DOHH2 (cell line): ENCODE measurements at regions not wholly inside any gene's neighbourhood (a gene's known extent, or its start where the extent isn't known, plus 50 kb on each side); places are given as distances from the start of the nearest gene placed in this dataset.

ENCODE experiments used
- H3F3A ChIP-seq: fragments of 200-600 bp; sonication (generic), shearing (Covaris generic); 2 replicates; pipeline ENCODE4 v1.6.0; 2016; ENCODE audit warnings: antibody characterized with exemption, mild to moderate bottlenecking; ENCODE audit not compliant: control insufficient read depth, insufficient read depth
- H3K27ac ChIP-seq: fragments of 200-600 bp; sonication (generic); 2 replicates; pipeline ENCODE4 v1.5.1; 2014; ENCODE audit warnings: low read depth, mild to moderate bottlenecking, low read length, moderate library complexity
- H3K27me3 ChIP-seq: fragments of 200-600 bp; sonication (generic); 2 replicates; pipeline ENCODE4 v1.6.1; 2014; ENCODE audit warnings: mild to moderate bottlenecking, low read length, mixed read lengths; ENCODE audit not compliant: control insufficient read depth
- H3K36me3 ChIP-seq: fragments of 200-600 bp; sonication (generic); 2 replicates; pipeline ENCODE4 v1.6.1; 2014; ENCODE audit warnings: mild to moderate bottlenecking, low read length, moderate library complexity, mixed read lengths; ENCODE audit not compliant: control insufficient read depth
- H3K4me1 ChIP-seq: fragments of 200-600 bp; sonication (generic); 2 replicates; pipeline ENCODE4 v1.6.1; 2014; ENCODE audit warnings: mild to moderate bottlenecking, low read length, mixed read lengths; ENCODE audit not compliant: control insufficient read depth
- H3K4me2 ChIP-seq: fragments of 200-600 bp; sonication (generic); 2 replicates; pipeline ENCODE4 v1.6.0; 2014; ENCODE audit warnings: mild to moderate bottlenecking, low read length, moderate library complexity
- H3K4me3 ChIP-seq: fragments of 200-600 bp; sonication (generic); 2 replicates; pipeline ENCODE4 v1.5.1; 2014; ENCODE audit warnings: mild to moderate bottlenecking, low read length, mixed read lengths
- H3K79me2 ChIP-seq: fragments of 200-600 bp; sonication (generic); 2 replicates; pipeline ENCODE4 v1.6.1; 2014; ENCODE audit warnings: mild to moderate bottlenecking, low read length, mixed read lengths; ENCODE audit not compliant: control insufficient read depth
- H3K9me2 ChIP-seq: fragments of 200-600 bp; sonication (generic); replicated peaks from 2 replicates; pipeline ENCODE4 v1.6.1; 2014; ENCODE audit warnings: mild to moderate bottlenecking, low read length, mixed read lengths; ENCODE audit not compliant: control insufficient read depth
- H3K9me3 ChIP-seq: fragments of 200-600 bp; sonication (generic); 2 replicates; pipeline ENCODE4 v1.6.1; 2014; ENCODE audit warnings: antibody characterized with exemption, low read length, mixed read lengths; ENCODE audit not compliant: control insufficient read depth, insufficient read depth
- H4K20me1 ChIP-seq: fragments of 200-600 bp; sonication (generic); 2 replicates; pipeline ENCODE4 v1.6.0; 2014; ENCODE audit warnings: low read depth, mild to moderate bottlenecking, antibody characterized with exemption, low read length, moderate library complexity; ENCODE audit not compliant: control insufficient read depth, insufficient read depth
- CTCF ChIP-seq: fragments of 200-600 bp; sonication (generic); IDR thresholded peaks from one replicate; pipeline ENCODE4 v1.5.1; 2014; ENCODE audit warnings: antibody characterized with exemption, mild to moderate bottlenecking, low read depth, low read length; ENCODE audit not compliant: poor library complexity, severe bottlenecking
- EZH2phosphoT487 ChIP-seq: fragments of 200-600 bp; sonication (generic); IDR thresholded peaks from 2 replicates; pipeline ENCODE4 v1.6.1; 2017; ENCODE audit warnings: borderline replicate concordance, mild to moderate bottlenecking, antibody characterized with exemption, low read length, moderate library complexity, mixed read lengths

DNA sequence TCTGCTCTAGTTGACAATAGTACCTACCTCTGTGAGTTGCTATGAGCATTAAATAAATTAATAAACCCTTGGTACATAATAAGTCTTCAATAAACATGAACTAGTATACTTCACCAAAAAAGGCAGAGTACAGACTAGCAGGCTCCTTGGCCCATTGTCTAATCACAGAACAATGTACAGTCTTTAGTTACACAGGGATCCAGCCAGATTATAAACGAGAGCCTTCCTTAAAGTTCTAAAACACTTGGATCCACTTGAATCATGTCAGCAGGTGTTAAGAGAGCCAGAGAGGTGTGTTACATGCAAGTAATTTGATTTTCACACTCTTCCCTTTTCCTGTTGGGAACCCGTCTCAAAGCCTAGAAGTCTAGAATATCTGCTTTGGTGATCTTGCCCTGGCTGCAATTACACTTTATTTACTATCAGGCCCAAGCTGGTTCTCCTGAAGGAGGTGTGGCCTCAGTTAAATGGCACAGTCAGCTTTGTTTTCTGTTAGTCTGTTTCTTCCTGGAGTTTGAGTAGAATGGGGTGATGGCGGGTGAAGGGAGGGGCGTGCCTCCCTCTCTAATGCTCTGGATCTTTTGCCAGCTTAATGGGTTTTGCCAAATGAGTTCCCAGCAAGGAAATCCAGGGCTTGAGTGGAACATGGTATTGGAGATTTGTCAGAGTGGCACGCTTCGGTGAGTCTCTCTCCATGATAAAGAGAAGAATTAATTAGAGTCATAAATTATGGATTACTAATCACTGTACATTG is 570.9 kb upstream of the CAMK1G start:
- Histone ChIP-seq H4K20me1 (no peaks in the 10 kb centered on the region), H3K4me3 (no peak overlapping the region), H3K27me3 (no peaks in the 10 kb centered on the region), H3F3A (no peaks in the 10 kb centered on the region), H3K27ac (no peak overlapping the region), H3K4me2 (no peak overlapping the region), H3K79me2 (no peaks in the 10 kb centered on the region), H3K36me3 (no peaks in the 10 kb centered on the region), H3K4me1 (no peaks in the 10 kb centered on the region), H3K9me3 (no peaks in the 10 kb centered on the region), H3K9me2 (no peaks in the 10 kb centered on the region)
- TF ChIP-seq CTCF (no peak), EZH2phosphoT487 (no peak)

- Histone ChIP-seq H3K36me3 (no peaks in the 10 kb centered on the region), H3F3A (no peaks in the 10 kb centered on the region), H3K27ac (no peak overlapping the region), H3K79me2 (no peaks in the 10 kb centered on the region), H4K20me1 (no peaks in the 10 kb centered on the region), H3K9me2 (no peaks in the 10 kb centered on the region), H3K4me2 (no peak overlapping the region), H3K9me3 (no peaks in the 10 kb centered on the region), H3K4me3 (no peak overlapping the region), H3K27me3 (no peaks in the 10 kb centered on the region), H3K4me1 (no peaks in the 10 kb centered on the region)
- TF ChIP-seq EZH2phosphoT487 = no peak
- no peak for TF ChIP-seq CTCF
Observed at GRCh38 chr1:209015092-209015491, 568.4 kb upstream of the CAMK1G start.

DNA sequence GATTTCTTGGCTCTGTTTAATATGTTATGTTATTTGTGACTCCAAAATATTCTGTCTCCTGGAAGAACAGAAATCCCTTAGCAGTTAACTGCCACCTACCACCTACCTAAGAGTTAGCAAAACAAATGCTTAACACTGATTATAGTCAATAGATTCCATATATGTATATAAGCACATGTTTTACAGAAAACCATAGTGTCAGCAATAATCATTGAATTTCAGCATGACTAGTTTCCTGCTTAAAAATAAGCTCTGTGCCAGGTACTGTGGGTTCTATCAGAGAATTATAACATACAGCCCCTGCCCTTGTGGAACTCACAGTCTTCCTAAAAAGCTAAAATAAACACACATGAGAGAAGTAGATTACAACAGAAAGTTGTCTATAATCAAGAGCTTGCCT is 561.9 kb upstream of the CAMK1G start:
- Histone ChIP-seq H3K27me3 (no peaks in the 10 kb centered on the region), H3K79me2 (no peaks in the 10 kb centered on the region), H3K36me3 (no peaks in the 10 kb centered on the region), H3F3A (no peaks in the 10 kb centered on the region), H3K4me3 (no peak overlapping the region), H3K9me2 (no peaks in the 10 kb centered on the region), H3K4me1 (no peaks in the 10 kb centered on the region), H3K9me3 (no peaks in the 10 kb centered on the region), H4K20me1 (no peaks in the 10 kb centered on the region), H3K4me2 (no peak overlapping the region), H3K27ac (no peak overlapping the region)
- TF ChIP-seq EZH2phosphoT487 (no peak), CTCF (no peak)
